ENCODE measurements at regions not wholly inside any gene's neighbourhood (a gene's known extent, or its start where the extent isn't known, plus 50 kb on each side); places are given as distances from the start of the nearest gene placed in this dataset.

DNA sequence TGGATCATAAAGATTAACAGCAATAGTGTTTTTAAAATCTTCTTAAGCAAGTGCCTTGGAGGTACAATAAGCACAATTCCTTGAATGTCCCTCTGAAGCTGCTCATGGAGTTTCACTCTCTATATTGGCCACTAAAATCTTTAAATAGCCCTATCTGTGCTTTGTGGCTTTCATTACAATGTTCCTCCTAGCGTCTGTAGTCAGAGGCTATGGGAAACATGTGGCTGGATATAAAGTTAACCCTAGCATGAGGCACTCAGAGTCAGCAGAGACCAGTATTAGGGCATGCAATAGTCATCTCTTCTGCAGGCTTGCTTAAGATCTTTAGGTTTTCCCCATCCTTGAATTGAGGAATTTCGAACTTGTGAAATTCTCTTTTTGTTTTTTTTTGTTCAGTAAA lies 668.2 kb downstream of the CDH11 start:
- Histone ChIP-seq H3K4me1 (no peaks in the 10 kb centered on the region), H3K27ac (no peak overlapping the region), H3K36me3 (no peaks in the 10 kb centered on the region), H3K27me3 (no peaks in the 10 kb centered on the region), H3K4me3 (no peak overlapping the region), H3K9me3 (no peaks in the 10 kb centered on the region)
- intact Hi-C loops (cut with DNase I; ENCODE audit: low total_unique reads) (no loop called here), in situ Hi-C loops (cut with MboI; ENCODE audit: low pct_ligation_motif_present in 1 of 4, low pct_unique_long_range_greater_than_20kb in 1 of 4, low sequenced_read_pairs in 3 of 4) (no loop called here)
- no peak for DNase-seq
- 58 to 59% methylated on average over 2 of the region's 2 CpGs for WGBS, 2 donors (ENCODE audit: low coverage in 1 of 2)
- TF ChIP-seq POLR2AphosphoS5 (IDR thresholded peaks at IDR 0.05) (no peak), EP300 (IDR thresholded peaks at IDR 0.05; ENCODE audit: low read depth) (no peak), POLR2A (IDR thresholded peaks at IDR 0.05) (no peak)
- TF ChIP-seq, protein P1, sequence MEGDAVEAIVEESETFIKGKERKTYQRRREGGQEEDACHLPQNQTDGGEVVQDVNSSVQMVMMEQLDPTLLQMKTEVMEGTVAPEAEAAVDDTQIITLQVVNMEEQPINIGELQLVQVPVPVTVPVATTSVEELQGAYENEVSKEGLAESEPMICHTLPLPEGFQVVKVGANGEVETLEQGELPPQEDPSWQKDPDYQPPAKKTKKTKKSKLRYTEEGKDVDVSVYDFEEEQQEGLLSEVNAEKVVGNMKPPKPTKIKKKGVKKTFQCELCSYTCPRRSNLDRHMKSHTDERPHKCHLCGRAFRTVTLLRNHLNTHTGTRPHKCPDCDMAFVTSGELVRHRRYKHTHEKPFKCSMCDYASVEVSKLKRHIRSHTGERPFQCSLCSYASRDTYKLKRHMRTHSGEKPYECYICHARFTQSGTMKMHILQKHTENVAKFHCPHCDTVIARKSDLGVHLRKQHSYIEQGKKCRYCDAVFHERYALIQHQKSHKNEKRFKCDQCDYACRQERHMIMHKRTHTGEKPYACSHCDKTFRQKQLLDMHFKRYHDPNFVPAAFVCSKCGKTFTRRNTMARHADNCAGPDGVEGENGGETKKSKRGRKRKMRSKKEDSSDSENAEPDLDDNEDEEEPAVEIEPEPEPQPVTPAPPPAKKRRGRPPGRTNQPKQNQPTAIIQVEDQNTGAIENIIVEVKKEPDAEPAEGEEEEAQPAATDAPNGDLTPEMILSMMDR (IDR thresholded peaks at IDR 0.05) = no peak

DNA sequence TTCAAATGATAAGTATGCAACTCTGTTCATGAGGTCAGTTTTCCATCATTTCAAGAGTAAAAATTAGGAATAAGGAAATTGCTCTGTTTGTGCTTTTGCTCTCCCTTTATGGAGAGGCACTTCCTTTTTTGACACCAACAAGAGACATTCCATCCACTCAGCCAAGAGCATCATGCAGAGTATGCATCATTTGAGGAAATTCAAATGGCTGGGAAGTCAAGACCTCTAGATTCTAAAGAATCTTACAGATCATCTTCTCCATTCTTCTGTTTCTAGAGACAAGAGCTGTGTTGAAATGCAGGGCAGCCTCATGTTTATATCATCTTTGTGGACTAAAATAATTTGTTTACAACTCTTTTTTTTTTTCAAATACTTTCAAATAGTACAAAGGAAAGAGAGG lies 669.4 kb downstream of the CDH11 start:
- H3K9me3 ChIP-seq = no peaks in the 10 kb centered on the region
- no peaks in the 10 kb centered on the region for H3K27me3 ChIP-seq
- H3K4me1 ChIP-seq = no peaks in the 10 kb centered on the region
- no peak overlapping the region for H3K27ac ChIP-seq
- H3K4me3 ChIP-seq = no peak overlapping the region
- H3K36me3 ChIP-seq = no peaks in the 10 kb centered on the region
- TF ChIP-seq, protein P1 (IDR thresholded peaks at IDR 0.05) = no peak
- TF ChIP-seq POLR2A (IDR thresholded peaks at IDR 0.05) = no peak
- in situ Hi-C loops (cut with MboI; ENCODE audit: low pct_ligation_motif_present in 1 of 4, low pct_unique_long_range_greater_than_20kb in 1 of 4, low sequenced_read_pairs in 3 of 4) (no loop called here), intact Hi-C loops (cut with DNase I; ENCODE audit: low total_unique reads) (no loop called here)
- no peak for DNase-seq

DNA sequence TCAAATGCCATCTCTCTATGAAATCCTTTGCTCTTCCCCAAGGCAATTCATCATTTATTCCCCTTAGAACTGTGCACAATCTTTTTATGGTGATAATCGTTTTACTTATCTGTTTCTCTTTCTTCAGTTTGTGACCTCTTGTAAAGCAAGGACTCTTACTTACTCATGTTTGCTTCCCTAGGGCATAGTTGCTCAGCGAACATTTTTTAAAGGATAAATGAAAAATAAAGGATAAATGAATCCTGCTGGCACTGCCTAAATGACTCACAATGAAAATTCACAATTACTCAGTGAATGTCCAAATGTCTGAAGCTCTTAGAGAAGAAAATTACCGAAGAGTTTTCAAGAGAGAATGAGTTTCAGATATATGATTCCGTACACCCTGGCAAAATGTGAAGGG lies 671.7 kb downstream of the CDH11 start:
- intact Hi-C loops (cut with DNase I; ENCODE audit: low total_unique reads) (no loop called here), in situ Hi-C loops (cut with MboI; ENCODE audit: low pct_ligation_motif_present in 1 of 4, low pct_unique_long_range_greater_than_20kb in 1 of 4, low sequenced_read_pairs in 3 of 4) (no loop called here)
- Histone ChIP-seq H3K27ac (no peak overlapping the region), H3K27me3 (no peaks in the 10 kb centered on the region), H3K4me1 (no peaks in the 10 kb centered on the region), H3K9me3 (no peaks in the 10 kb centered on the region), H3K36me3 (no peaks in the 10 kb centered on the region), H3K4me3 (no peak overlapping the region)
- no peak for DNase-seq
- TF ChIP-seq POLR2A (IDR thresholded peaks at IDR 0.05) = no peak
- TF ChIP-seq, protein P1 (IDR thresholded peaks at IDR 0.05) = no peak
- no peak for TF ChIP-seq EP300 (IDR thresholded peaks at IDR 0.05; ENCODE audit: low read depth)
- TF ChIP-seq POLR2AphosphoS5 (IDR thresholded peaks at IDR 0.05) = no peak
- 70 to 73% methylated on average over 4 of the region's 4 CpGs for WGBS, 2 donors (ENCODE audit: low coverage in 1 of 2)

DNA sequence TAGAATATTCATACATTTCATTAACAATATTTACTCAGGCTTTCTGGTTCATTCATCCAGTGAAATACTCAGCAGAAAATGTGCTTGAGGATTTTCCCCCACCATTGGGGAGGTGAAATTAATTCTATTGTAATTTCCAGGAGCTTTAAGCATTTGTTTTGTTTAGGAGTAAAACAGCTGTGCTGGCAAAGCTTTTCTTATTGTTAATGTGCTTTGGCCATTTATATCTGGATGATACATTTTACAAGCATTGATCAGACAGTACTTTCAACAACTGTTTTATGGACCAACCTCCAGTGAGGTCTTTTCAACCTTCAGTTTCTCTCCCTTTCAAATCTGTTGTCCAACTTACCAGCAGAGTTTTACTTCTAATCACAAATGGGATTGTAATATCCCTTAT lies 672.4 kb downstream of the CDH11 start:
- Histone ChIP-seq H3K4me1 (no peaks in the 10 kb centered on the region), H3K4me3 (no peak overlapping the region), H3K9me3 (no peaks in the 10 kb centered on the region), H3K36me3 (no peaks in the 10 kb centered on the region), H3K27ac (no peak overlapping the region), H3K27me3 (no peaks in the 10 kb centered on the region)
- DNase-seq = no peak
- intact Hi-C loops (cut with DNase I; ENCODE audit: low total_unique reads) = no loop called here
- TF ChIP-seq EP300 (IDR thresholded peaks at IDR 0.05; ENCODE audit: low read depth) = no peak
- TF ChIP-seq POLR2A (IDR thresholded peaks at IDR 0.05) = no peak
- TF ChIP-seq POLR2AphosphoS5 (IDR thresholded peaks at IDR 0.05) = no peak
- TF ChIP-seq, protein P1 (IDR thresholded peaks at IDR 0.05) = no peak
- in situ Hi-C loops (cut with MboI; ENCODE audit: low pct_ligation_motif_present in 1 of 4, low pct_unique_long_range_greater_than_20kb in 1 of 4, low sequenced_read_pairs in 3 of 4) = no loop called here

Data from transverse colon (tissue), 4 donors.